MM.1S (cell line): ENCODE measurements at regions not wholly inside any gene's neighbourhood (a gene's known extent, or its start where the extent isn't known, plus 50 kb on each side); places are given as distances from the start of the nearest gene placed in this dataset.

Experiments used
- DNase-seq: peaks from one replicate; pipeline ENCODE4 v3.0.0-alpha.2; 2015
- H2AFZ ChIP-seq: fragments of 300-600 bp; sonication (generic); 2 replicates; pipeline ENCODE4 v1.6.0; 2016; ENCODE audit warnings: antibody characterized with exemption, low read length
- H3F3A ChIP-seq: fragments of 300-600 bp; sonication (generic); 2 replicates; pipeline ENCODE4 v1.6.1; 2016; ENCODE audit warnings: mild to moderate bottlenecking, antibody characterized with exemption, low read length, moderate library complexity, mixed read lengths; ENCODE audit not compliant: insufficient read depth
- H3K27ac ChIP-seq: fragments of 300-600 bp; sonication (generic); 2 replicates; pipeline ENCODE4 v1.5.1; 2016; ENCODE audit warnings: mild to moderate bottlenecking, low read length
- H3K27me3 ChIP-seq: fragments of 300-600 bp; sonication (generic); replicated peaks from 2 replicates; pipeline ENCODE4 v1.6.0; 2016; ENCODE audit warnings: low read length; ENCODE audit not compliant: insufficient read depth
- H3K36me3 ChIP-seq: fragments of 300-600 bp; sonication (generic); replicated peaks from 2 replicates; pipeline ENCODE4 v1.6.1; 2016; ENCODE audit warnings: mild to moderate bottlenecking, low read length, mixed read lengths; ENCODE audit not compliant: insufficient read depth
- H3K4me1 ChIP-seq: fragments of 300-600 bp; sonication (generic); 2 replicates; pipeline ENCODE4 v1.6.1; 2016; ENCODE audit warnings: low read length, mixed read lengths
- H3K4me2 ChIP-seq: fragments of 300-600 bp; sonication (generic); 2 replicates; pipeline ENCODE4 v1.6.0; 2016; ENCODE audit warnings: low read depth, low read length
- H3K4me3 ChIP-seq: fragments of 300-600 bp; sonication (generic); 2 replicates; pipeline ENCODE4 v1.5.1; 2016; ENCODE audit warnings: low read length, mixed read lengths
- H3K79me2 ChIP-seq: fragments of 300-600 bp; sonication (generic); 2 replicates; pipeline ENCODE4 v1.6.1; 2016; ENCODE audit warnings: mixed run types, low read length, mixed read lengths
- H3K9ac ChIP-seq: fragments of 300-600 bp; sonication (generic); 2 replicates; pipeline ENCODE4 v1.6.1; 2016; ENCODE audit warnings: low read length, mixed read lengths
- H3K9me2 ChIP-seq: fragments of 300-600 bp; sonication (generic); replicated peaks from 2 replicates; pipeline ENCODE4 v1.6.1; 2016; ENCODE audit warnings: mild to moderate bottlenecking, low read length, mixed read lengths; ENCODE audit not compliant: insufficient read depth
- H3K9me3 ChIP-seq: fragments of 300-600 bp; sonication (generic); replicated peaks from 2 replicates; pipeline ENCODE4 v1.6.1; 2016; ENCODE audit warnings: mild to moderate bottlenecking, low read length, mixed read lengths; ENCODE audit not compliant: insufficient read depth
- H4K20me1 ChIP-seq: fragments of 300-600 bp; sonication (generic); 2 replicates; pipeline ENCODE4 v1.6.1; 2016; ENCODE audit warnings: mild to moderate bottlenecking, low read length, moderate library complexity, mixed read lengths; ENCODE audit not compliant: insufficient read depth
- CTCF ChIP-seq: fragments of 300-600 bp; sonication (generic); IDR thresholded peaks from 2 replicates; pipeline ENCODE4 v1.5.1; 2016; ENCODE audit warnings: antibody characterized with exemption, low read length, mixed read lengths
- EZH2 ChIP-seq: fragments of 300-600 bp; sonication (generic); optimal IDR thresholded peaks from 2 replicates; pipeline ENCODE3; 2017; ENCODE audit warnings: low read depth, mild to moderate bottlenecking, antibody characterized with exemption, low read length, mixed read lengths
- EZH2phosphoT487 ChIP-seq: fragments of 300-600 bp; sonication (generic); IDR thresholded peaks from 2 replicates; pipeline ENCODE4 v1.6.1; 2018; ENCODE audit warnings: antibody characterized with exemption, low read length

GRCh38 chr2:122794100-122794499 lies 1038.6 kb downstream of the TSN start:
- no peak overlapping the region for H3K9ac ChIP-seq
- H3K4me2 ChIP-seq = no peak overlapping the region
- no peaks in the 10 kb centered on the region; the same call in 1 of the 2 replicates for H3K9me3 ChIP-seq
- H3K9me2 ChIP-seq = no peaks in the 10 kb centered on the region
- H3F3A ChIP-seq = no peaks in the 10 kb centered on the region
- no peaks in the 10 kb centered on the region for H3K4me1 ChIP-seq
- H3K36me3 ChIP-seq = no peaks in the 10 kb centered on the region
- no peaks in the 10 kb centered on the region for H3K79me2 ChIP-seq
- no peak for DNase-seq
- H3K27ac ChIP-seq = no peak overlapping the region
- TF ChIP-seq EZH2phosphoT487 (no peak), CTCF (no peak), EZH2 (no peak)
- no peaks in the 10 kb centered on the region for H3K27me3 ChIP-seq
- no peaks in the 10 kb centered on the region for H4K20me1 ChIP-seq
- H2AFZ ChIP-seq = no peak overlapping the region
- H3K4me3 ChIP-seq = no peak overlapping the region

- Histone ChIP-seq H3K27me3 (no peaks in the 10 kb centered on the region), H2AFZ (no peak overlapping the region), H3K4me3 (no peak overlapping the region), H3K36me3 (no peaks in the 10 kb centered on the region), H4K20me1 (no peaks in the 10 kb centered on the region), H3K9me2 (no peaks in the 10 kb centered on the region), H3K9ac (no peak overlapping the region), H3K9me3 (no peaks in the 10 kb centered on the region; the same call in 1 of the 2 replicates), H3K4me2 (no peak overlapping the region), H3F3A (no peaks in the 10 kb centered on the region), H3K4me1 (no peaks in the 10 kb centered on the region), H3K27ac (no peak overlapping the region), H3K79me2 (no peaks in the 10 kb centered on the region)
- DNase-seq = no peak
- TF ChIP-seq EZH2phosphoT487 (no peak), CTCF (no peak), EZH2 (no peak)
Measured at GRCh38 chr2:122795763-122796162, 1040.3 kb downstream of the TSN start.

GRCh38 chr2:122799391-122799790 lies 1043.9 kb downstream of the TSN start:
- Histone ChIP-seq H3K9ac (no peak overlapping the region), H3K4me3 (no peak overlapping the region), H3K9me2 (no peaks in the 10 kb centered on the region), H2AFZ (no peak overlapping the region), H3K4me2 (no peak overlapping the region), H4K20me1 (no peaks in the 10 kb centered on the region), H3K27me3 (no peaks in the 10 kb centered on the region), H3K9me3 (no peaks in the 10 kb centered on the region), H3K36me3 (no peaks in the 10 kb centered on the region), H3K27ac (no peak overlapping the region), H3F3A (no peaks in the 10 kb centered on the region), H3K4me1 (no peaks in the 10 kb centered on the region), H3K79me2 (no peaks in the 10 kb centered on the region)
- no peak for DNase-seq
- no peak for TF ChIP-seq CTCF
- no peak for TF ChIP-seq EZH2phosphoT487
- TF ChIP-seq EZH2 = no peak
